Spleen (tissue), 7 donors: ENCODE measurements at regions not wholly inside any gene's neighbourhood (a gene's known extent, or its start where the extent isn't known, plus 50 kb on each side); places are given as distances from the start of the nearest gene placed in this dataset.

Experiments
- POLR2A ChIP-seq, 3 donors: fragments of 450-650 bp; IDR thresholded peaks; one replicate each; pipeline ENCODE4 v1.5.1; 2017; ENCODE audit warnings: antibody characterized with exemption in 3 of 3, mild to moderate bottlenecking in 1 of 3
- POLR2AphosphoS5 ChIP-seq, 3 donors: sonication (generic); formaldehyde crosslinking; IDR thresholded peaks; one replicate each; pipeline ENCODE4 v1.5.1; 2017; ENCODE audit warnings: antibody characterized with exemption in 3 of 3
- TF ChIP-seq, protein P1 (sequence below), 11 experiments: fragments of 200-600 bp in 7 of 11; fragments of 450-650 bp in 4 of 11; sonication (generic) in 4 of 11; IDR thresholded peaks in 8 of 11; conservative IDR thresholded peaks in 3 of 11; 1 replicate in 7 of 11; 2 replicates in 4 of 11; pipeline versions ENCODE4 v1.4.0 to v1.8.0; 2016 to 2021; ENCODE audit warnings: antibody characterized with exemption in 11 of 11, inconsistent platforms in 4 of 11, mild to moderate bottlenecking in 1 of 11
- donor health status: DM: no; HTN: no; CAD: no; lungs with moderate emphysema.
- donor health status: DM: no; HTN: no; CAD: no.
- donor health status: DM: no; HTN: no; CAD: no.

DNA sequence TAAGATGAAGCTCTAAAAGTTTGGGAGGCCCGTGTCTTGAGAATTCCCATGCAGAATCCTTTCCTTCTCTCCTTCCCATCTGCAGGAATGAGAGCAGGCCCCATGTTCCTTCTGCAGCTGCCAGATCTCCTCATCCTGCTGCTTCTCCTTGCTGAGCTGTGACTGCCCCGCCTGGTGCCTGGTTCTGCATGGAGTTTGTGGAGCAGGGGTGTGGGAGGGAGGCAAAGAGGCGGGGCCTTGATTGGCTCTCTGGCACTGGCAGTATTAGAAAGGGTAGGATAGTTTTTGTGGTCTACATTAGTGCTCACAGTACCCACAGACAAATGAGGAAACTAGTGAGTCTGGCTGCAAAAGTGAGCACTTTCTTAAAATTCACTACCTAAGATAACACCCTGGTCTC, 91.1 kb upstream of the CLPB start:
- TF ChIP-seq, protein P1, sequence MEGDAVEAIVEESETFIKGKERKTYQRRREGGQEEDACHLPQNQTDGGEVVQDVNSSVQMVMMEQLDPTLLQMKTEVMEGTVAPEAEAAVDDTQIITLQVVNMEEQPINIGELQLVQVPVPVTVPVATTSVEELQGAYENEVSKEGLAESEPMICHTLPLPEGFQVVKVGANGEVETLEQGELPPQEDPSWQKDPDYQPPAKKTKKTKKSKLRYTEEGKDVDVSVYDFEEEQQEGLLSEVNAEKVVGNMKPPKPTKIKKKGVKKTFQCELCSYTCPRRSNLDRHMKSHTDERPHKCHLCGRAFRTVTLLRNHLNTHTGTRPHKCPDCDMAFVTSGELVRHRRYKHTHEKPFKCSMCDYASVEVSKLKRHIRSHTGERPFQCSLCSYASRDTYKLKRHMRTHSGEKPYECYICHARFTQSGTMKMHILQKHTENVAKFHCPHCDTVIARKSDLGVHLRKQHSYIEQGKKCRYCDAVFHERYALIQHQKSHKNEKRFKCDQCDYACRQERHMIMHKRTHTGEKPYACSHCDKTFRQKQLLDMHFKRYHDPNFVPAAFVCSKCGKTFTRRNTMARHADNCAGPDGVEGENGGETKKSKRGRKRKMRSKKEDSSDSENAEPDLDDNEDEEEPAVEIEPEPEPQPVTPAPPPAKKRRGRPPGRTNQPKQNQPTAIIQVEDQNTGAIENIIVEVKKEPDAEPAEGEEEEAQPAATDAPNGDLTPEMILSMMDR (IDR thresholded peaks at IDR 0.05 in 8 of 11, conservative IDR thresholded peaks at IDR 0.05 in 3 of 11): no peak
- TF ChIP-seq POLR2A (IDR thresholded peaks at IDR 0.05): no peak
- no peak for TF ChIP-seq POLR2AphosphoS5 (IDR thresholded peaks at IDR 0.05)
